Right atrium auricular region (tissue), 2 donors: ENCODE measurements at regions not wholly inside any gene's neighbourhood (a gene's known extent, or its start where the extent isn't known, plus 50 kb on each side); places are given as distances from the start of the nearest gene placed in this dataset.
"Not testable (repeated sequence)": the region's sequence is repeated elsewhere in the genome, so short reads cannot be mapped to it uniquely, and the experiment has no call there.

Source experiments
- DNase-seq: peaks from one replicate; pipeline ENCODE4 v3.0.0-alpha.2; 2019; ENCODE audit warnings: low spot score
- H3K27ac ChIP-seq, 2 donors: fragments of 200-600 bp; sonication (generic); 1 replicate in 1 of 2; 2 replicates in 1 of 2; pipeline ENCODE4 v1.5.1; 2016 to 2019
- H3K27me3 ChIP-seq, 2 donors: fragments of 200-600 bp; sonication (generic); one replicate each; pipeline versions ENCODE4 v1.5.1 to v1.6.0; 2017 to 2019
- H3K36me3 ChIP-seq: fragments of 200-600 bp; sonication (generic); one replicate; pipeline ENCODE4 v1.5.1; 2016
- H3K4me1 ChIP-seq, 2 donors: fragments of 200-600 bp; sonication (generic); one replicate each; pipeline versions ENCODE4 v1.5.1 to v1.6.0; 2017 to 2019
- H3K4me3 ChIP-seq, 2 donors: fragments of 200-600 bp; sonication (generic); 1 replicate in 1 of 2; 2 replicates in 1 of 2; pipeline ENCODE4 v1.5.1; 2017 to 2019; ENCODE audit warnings: mild to moderate bottlenecking in 1 of 2, moderate library complexity in 1 of 2
- H3K9me3 ChIP-seq, 2 donors: fragments of 200-600 bp; sonication (generic); one replicate each; pipeline ENCODE4 v1.5.1; 2019
- TF ChIP-seq, protein P1 (sequence below), 2 donors: fragments of 200-600 bp; sonication (generic); IDR thresholded peaks; one replicate each; pipeline ENCODE4 v1.5.1; 2019; ENCODE audit warnings: antibody characterized with exemption in 2 of 2

DNA sequence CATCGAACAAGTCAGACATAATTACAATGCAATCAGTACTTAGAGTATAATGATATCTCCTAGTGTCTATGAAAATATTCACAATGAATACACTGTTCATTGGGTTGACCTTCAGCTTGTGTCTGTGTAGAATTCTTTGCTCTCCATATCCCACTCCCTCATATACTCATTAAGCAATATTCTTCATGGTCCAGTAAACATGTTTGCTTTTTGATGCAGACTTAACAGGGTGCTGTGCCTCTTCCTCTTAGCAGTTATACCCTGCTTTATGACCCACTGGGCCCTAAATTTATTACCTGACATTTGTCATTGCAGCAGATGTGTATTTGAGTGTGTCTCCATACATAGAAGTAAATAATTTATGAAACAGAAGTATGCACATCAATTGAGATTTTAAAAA, 352.5 kb upstream of the CCDC179 start:
- Histone ChIP-seq H3K36me3 (no peaks in the 10 kb centered on the region), H3K27me3 (no peaks in the 10 kb centered on the region), H3K27ac (no peak overlapping the region), H3K4me1 (no peaks in the 10 kb centered on the region), H3K4me3 (no peak overlapping the region), H3K9me3 (no peaks in the 10 kb centered on the region)
- DNase-seq: no peak
- TF ChIP-seq, protein P1, sequence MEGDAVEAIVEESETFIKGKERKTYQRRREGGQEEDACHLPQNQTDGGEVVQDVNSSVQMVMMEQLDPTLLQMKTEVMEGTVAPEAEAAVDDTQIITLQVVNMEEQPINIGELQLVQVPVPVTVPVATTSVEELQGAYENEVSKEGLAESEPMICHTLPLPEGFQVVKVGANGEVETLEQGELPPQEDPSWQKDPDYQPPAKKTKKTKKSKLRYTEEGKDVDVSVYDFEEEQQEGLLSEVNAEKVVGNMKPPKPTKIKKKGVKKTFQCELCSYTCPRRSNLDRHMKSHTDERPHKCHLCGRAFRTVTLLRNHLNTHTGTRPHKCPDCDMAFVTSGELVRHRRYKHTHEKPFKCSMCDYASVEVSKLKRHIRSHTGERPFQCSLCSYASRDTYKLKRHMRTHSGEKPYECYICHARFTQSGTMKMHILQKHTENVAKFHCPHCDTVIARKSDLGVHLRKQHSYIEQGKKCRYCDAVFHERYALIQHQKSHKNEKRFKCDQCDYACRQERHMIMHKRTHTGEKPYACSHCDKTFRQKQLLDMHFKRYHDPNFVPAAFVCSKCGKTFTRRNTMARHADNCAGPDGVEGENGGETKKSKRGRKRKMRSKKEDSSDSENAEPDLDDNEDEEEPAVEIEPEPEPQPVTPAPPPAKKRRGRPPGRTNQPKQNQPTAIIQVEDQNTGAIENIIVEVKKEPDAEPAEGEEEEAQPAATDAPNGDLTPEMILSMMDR (IDR thresholded peaks at IDR 0.05): no peak

DNA sequence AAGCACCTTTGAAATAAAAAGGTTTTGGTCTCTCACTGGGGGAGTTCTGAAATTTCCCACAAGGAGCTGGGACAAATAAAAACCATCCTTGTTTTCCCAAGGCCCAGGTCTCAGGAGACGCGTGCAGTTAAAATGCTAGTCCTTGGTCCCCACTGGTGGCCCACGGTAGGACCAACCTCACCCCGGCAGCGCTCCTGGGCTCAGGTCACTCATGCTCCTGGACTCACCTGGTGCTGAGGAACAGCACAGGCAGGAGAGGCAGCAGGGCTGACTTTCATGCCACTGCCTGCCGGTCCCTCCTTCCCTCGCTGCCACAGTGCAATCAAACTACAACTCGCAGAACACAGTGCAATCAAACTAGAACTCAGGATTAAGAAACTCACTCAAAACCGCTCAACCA, 356.8 kb upstream of the CCDC179 start:
- H3K4me3 ChIP-seq: no peak overlapping the region
- H3K9me3 ChIP-seq: no peaks in the 10 kb centered on the region
- H3K4me1 ChIP-seq: no peaks in the 10 kb centered on the region
- no peaks in the 10 kb centered on the region for H3K27me3 ChIP-seq
- no peaks in the 10 kb centered on the region for H3K36me3 ChIP-seq
- DNase-seq: no peak
- TF ChIP-seq, protein P1 (IDR thresholded peaks at IDR 0.05): no peak
- H3K27ac ChIP-seq: no peak overlapping the region

DNA sequence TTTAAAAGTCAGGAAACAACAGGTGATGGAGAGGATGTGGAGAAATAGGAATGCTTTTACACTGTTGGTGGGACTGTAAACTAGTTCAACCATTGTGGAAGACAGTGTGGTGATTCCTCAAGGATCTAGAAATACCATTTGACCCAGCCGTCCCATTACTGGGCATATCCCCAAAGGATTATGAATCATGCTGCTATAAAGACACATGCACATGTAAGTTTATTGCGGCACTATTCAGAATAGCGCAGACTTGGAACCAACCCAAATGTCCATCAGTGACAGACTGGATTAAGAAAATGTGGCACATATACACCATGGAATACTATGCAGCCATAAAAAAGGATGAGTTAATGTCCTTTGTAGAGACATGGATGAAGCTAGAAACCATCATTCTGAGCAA, 359.8 kb upstream of the CCDC179 start:
- H3K27me3 ChIP-seq, H3K4me1 ChIP-seq, H3K9me3 ChIP-seq, H3K27ac ChIP-seq, H3K4me3 ChIP-seq, DNase-seq, H3K36me3 ChIP-seq: not testable (repeated sequence)

DNA sequence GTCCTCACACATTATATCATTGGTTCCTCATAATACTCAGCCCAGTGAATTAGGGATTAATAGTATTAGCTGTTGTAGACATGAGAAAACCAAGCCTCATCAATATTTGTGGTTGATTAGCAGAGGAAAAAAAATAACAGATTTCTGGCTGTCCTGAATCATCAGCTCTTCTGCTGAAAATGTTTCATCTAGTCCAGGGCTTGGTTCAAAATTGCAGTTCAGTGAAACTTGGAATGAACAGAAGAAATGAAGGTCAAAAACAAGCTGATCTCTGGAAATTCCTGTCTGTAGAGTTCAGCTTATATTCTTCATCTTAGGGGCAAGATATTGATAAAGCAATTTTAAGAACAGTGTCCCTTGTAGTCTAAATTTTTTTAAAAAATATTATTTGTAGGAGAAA, 361.1 kb upstream of the CCDC179 start:
- H3K4me3 ChIP-seq: no peak overlapping the region
- no peaks in the 10 kb centered on the region for H3K4me1 ChIP-seq
- DNase-seq: no peak
- H3K36me3 ChIP-seq: no peaks in the 10 kb centered on the region
- no peaks in the 10 kb centered on the region for H3K27me3 ChIP-seq
- TF ChIP-seq, protein P1 (IDR thresholded peaks at IDR 0.05): no peak
- no peak overlapping the region for H3K27ac ChIP-seq
- no peaks in the 10 kb centered on the region for H3K9me3 ChIP-seq

DNA sequence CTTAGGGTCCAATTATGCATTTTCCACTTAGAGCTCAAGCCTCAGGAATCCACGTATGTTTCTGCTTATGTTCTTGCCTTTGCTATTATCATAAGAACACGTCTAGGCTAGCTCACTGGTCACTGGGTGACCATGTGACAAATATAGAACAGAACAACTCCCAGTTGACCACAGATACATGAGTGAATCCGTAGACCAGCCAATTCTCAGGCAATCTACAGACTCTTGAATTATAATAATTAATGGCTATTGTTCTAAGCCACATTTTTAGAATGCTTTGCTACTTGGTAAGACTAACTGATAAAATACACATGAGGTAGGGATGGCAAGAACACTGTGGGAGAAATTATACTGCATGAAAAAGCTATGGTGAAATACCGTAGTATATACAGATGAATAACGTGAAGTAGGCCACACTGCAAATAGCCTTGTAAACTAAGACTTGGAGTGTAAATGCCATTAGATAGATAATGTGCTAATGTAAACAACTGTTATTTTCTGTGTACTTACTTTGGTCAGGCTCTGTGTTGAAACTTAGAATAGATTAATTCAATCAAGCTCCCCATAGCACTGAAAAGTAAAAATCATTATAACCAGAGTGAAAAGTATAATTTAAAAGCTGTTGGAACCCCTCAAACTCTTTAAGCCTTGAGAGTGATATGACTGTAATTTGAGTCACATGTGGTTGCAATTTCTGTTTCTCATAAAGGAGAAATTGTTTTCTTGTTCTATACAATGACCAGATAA, 366.2 kb upstream of the CCDC179 start:
- H3K4me1 ChIP-seq: no peaks in the 10 kb centered on the region
- H3K9me3 ChIP-seq: no peaks in the 10 kb centered on the region
- no peak overlapping the region for H3K4me3 ChIP-seq
- TF ChIP-seq, protein P1 (IDR thresholded peaks at IDR 0.05): no peak
- DNase-seq: no peak
- H3K36me3 ChIP-seq: no peaks in the 10 kb centered on the region
- H3K27ac ChIP-seq: no peak overlapping the region
- H3K27me3 ChIP-seq: no peaks in the 10 kb centered on the region

DNA sequence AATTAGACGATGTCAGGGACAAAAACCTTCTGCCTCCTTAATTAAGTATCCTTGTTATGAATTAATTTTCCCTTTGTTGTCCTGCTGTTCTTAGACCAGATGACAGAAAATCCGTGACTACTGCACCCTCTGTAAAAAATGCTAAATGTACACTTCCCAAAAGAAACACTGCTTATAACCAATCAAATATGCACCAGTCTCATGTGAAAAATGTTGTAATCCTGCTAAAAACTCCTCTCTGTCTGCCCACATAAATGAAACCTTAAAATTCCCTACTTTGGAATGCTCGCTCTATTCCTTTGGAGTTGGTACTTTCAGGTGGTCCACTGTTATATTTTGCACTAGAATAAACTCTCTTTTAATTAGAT, 366.8 kb upstream of the CCDC179 start:
- H3K4me1 ChIP-seq: no peaks in the 10 kb centered on the region
- DNase-seq: no peak
- no peak overlapping the region for H3K27ac ChIP-seq
- H3K4me3 ChIP-seq: no peak overlapping the region
- no peaks in the 10 kb centered on the region for H3K36me3 ChIP-seq
- TF ChIP-seq, protein P1 (IDR thresholded peaks at IDR 0.05): no peak
- H3K27me3 ChIP-seq: no peaks in the 10 kb centered on the region
- H3K9me3 ChIP-seq: no peaks in the 10 kb centered on the region
